ENCODE measurements at regions not wholly inside any gene's neighbourhood (a gene's known extent, or its start where the extent isn't known, plus 50 kb on each side); places are given as distances from the start of the nearest gene placed in this dataset.

DNA sequence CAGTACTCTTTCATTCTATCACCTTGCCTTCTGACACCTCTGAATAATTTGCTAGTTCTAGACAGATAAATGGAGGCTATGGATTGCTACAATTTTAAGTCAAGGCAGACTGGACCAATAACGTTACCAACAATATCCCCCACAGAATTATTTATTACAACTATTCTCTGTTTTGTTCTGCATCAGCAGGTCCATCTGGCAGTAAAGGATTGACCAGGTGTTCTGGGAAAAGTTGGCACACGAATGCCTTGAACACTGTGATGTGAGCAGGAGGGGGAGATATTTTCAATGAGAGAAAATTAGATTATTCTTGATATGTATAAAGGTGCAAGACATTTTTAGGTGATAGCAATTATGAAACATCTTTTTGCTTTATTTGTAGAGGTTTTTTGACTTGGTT is 718.8 kb upstream of the TMPRSS15 start:
- TF ChIP-seq YY1 (IDR thresholded peaks at IDR 0.05; ENCODE audit: borderline replicate concordance in 1 of 3, control insufficient read depth in 1 of 3, extremely low read depth in 1 of 3, insufficient read depth in 3 of 3, insufficient read length in 1 of 3, insufficient replicate concordance in 2 of 3, low read depth in 1 of 3, low read length in 2 of 3) = no peak
- TF ChIP-seq ARHGAP35 (IDR thresholded peaks at IDR 0.05; ENCODE audit: partially characterized antibody) = no peak
- TF ChIP-seq ZNF121 (CRISPR knock-in tag; conservative IDR thresholded peaks at IDR 0.05) = no peak
- no peak for TF ChIP-seq HDAC2 (IDR thresholded peaks at IDR 0.05)
- no peak for TF ChIP-seq KLF10 (CRISPR knock-in tag; IDR thresholded peaks at IDR 0.05)
- no peak for TF ChIP-seq FOXM1 (IDR thresholded peaks at IDR 0.05; ENCODE audit: low read depth)
- no peak for TF ChIP-seq FOXM1 (CRISPR knock-in tag; IDR thresholded peaks at IDR 0.05; ENCODE audit: low read depth)
- TF ChIP-seq SP2 (IDR thresholded peaks at IDR 0.05; ENCODE audit: extremely low read depth, low read depth, low read length, poor library complexity, severe bottlenecking) = no peak
- TF ChIP-seq, protein P1, sequence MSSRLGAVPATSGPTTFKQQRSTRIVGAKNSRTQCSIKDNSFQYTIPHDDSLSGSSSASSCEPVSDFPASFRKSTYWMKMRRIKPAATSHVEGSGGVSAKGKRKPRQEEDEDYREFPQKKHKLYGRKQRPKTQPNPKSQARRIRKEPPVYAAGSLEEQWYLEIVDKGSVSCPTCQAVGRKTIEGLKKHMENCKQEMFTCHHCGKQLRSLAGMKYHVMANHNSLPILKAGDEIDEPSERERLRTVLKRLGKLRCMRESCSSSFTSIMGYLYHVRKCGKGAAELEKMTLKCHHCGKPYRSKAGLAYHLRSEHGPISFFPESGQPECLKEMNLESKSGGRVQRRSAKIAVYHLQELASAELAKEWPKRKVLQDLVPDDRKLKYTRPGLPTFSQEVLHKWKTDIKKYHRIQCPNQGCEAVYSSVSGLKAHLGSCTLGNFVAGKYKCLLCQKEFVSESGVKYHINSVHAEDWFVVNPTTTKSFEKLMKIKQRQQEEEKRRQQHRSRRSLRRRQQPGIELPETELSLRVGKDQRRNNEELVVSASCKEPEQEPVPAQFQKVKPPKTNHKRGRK (tag; IDR thresholded peaks at IDR 0.05) = no peak

Measured in K562 (cell line).